ENCODE measurements at regions not wholly inside any gene's neighbourhood (a gene's known extent, or its start where the extent isn't known, plus 50 kb on each side); places are given as distances from the start of the nearest gene placed in this dataset.

DNA sequence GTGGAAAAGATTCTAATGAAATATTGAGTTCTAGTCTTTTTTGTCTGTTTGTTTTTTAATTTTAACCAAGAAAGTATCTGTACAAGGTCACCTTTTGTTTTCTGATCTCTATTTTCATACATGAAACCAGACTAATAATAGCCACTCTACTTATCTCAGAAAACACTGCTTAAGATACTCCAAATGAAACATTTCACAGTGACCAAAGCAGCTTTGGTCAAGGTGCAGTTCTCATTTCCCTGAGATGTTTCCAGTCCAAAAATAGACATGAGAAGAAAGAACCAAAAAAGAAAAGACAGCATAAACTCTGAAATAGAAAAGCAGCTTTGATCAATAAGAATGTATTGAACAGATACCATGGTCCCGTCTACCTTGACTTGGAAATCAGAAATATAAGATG lies 782.8 kb downstream of the RAB28 start:
- no peak for ATAC-seq
- TF ChIP-seq FOXK1 (CRISPR knock-in tag; IDR thresholded peaks at IDR 0.05) (no peak), ZBTB21 (CRISPR knock-in tag; IDR thresholded peaks at IDR 0.05; ENCODE audit: borderline replicate concordance) (no peak), PRRX2 (CRISPR knock-in tag; IDR thresholded peaks at IDR 0.05) (no peak), ZNF121 (CRISPR knock-in tag; IDR thresholded peaks at IDR 0.05) (no peak), NFE2L1 (CRISPR knock-in tag; IDR thresholded peaks at IDR 0.05) (no peak), TP53 (CRISPR knock-in tag; IDR thresholded peaks at IDR 0.05) (no peak), FOXJ3 (CRISPR knock-in tag; IDR thresholded peaks at IDR 0.05; ENCODE audit: borderline replicate concordance) (no peak), EMX1 (CRISPR knock-in tag; IDR thresholded peaks at IDR 0.05) (no peak), ETV6 (CRISPR knock-in tag; IDR thresholded peaks at IDR 0.05) (no peak)
- TF ChIP-seq, protein P1, sequence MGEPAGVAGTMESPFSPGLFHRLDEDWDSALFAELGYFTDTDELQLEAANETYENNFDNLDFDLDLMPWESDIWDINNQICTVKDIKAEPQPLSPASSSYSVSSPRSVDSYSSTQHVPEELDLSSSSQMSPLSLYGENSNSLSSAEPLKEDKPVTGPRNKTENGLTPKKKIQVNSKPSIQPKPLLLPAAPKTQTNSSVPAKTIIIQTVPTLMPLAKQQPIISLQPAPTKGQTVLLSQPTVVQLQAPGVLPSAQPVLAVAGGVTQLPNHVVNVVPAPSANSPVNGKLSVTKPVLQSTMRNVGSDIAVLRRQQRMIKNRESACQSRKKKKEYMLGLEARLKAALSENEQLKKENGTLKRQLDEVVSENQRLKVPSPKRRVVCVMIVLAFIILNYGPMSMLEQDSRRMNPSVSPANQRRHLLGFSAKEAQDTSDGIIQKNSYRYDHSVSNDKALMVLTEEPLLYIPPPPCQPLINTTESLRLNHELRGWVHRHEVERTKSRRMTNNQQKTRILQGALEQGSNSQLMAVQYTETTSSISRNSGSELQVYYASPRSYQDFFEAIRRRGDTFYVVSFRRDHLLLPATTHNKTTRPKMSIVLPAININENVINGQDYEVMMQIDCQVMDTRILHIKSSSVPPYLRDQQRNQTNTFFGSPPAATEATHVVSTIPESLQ (CRISPR knock-in tag; IDR thresholded peaks at IDR 0.05): no peak
- TF ChIP-seq, protein P2, sequence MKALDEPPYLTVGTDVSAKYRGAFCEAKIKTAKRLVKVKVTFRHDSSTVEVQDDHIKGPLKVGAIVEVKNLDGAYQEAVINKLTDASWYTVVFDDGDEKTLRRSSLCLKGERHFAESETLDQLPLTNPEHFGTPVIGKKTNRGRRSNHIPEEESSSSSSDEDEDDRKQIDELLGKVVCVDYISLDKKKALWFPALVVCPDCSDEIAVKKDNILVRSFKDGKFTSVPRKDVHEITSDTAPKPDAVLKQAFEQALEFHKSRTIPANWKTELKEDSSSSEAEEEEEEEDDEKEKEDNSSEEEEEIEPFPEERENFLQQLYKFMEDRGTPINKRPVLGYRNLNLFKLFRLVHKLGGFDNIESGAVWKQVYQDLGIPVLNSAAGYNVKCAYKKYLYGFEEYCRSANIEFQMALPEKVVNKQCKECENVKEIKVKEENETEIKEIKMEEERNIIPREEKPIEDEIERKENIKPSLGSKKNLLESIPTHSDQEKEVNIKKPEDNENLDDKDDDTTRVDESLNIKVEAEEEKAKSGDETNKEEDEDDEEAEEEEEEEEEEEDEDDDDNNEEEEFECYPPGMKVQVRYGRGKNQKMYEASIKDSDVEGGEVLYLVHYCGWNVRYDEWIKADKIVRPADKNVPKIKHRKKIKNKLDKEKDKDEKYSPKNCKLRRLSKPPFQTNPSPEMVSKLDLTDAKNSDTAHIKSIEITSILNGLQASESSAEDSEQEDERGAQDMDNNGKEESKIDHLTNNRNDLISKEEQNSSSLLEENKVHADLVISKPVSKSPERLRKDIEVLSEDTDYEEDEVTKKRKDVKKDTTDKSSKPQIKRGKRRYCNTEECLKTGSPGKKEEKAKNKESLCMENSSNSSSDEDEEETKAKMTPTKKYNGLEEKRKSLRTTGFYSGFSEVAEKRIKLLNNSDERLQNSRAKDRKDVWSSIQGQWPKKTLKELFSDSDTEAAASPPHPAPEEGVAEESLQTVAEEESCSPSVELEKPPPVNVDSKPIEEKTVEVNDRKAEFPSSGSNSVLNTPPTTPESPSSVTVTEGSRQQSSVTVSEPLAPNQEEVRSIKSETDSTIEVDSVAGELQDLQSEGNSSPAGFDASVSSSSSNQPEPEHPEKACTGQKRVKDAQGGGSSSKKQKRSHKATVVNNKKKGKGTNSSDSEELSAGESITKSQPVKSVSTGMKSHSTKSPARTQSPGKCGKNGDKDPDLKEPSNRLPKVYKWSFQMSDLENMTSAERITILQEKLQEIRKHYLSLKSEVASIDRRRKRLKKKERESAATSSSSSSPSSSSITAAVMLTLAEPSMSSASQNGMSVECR (CRISPR knock-in tag; IDR thresholded peaks at IDR 0.05; ENCODE audit: borderline replicate concordance): no peak
- TF ChIP-seq, protein P3, sequence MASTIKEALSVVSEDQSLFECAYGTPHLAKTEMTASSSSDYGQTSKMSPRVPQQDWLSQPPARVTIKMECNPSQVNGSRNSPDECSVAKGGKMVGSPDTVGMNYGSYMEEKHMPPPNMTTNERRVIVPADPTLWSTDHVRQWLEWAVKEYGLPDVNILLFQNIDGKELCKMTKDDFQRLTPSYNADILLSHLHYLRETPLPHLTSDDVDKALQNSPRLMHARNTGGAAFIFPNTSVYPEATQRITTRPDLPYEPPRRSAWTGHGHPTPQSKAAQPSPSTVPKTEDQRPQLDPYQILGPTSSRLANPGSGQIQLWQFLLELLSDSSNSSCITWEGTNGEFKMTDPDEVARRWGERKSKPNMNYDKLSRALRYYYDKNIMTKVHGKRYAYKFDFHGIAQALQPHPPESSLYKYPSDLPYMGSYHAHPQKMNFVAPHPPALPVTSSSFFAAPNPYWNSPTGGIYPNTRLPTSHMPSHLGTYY (CRISPR knock-in tag; IDR thresholded peaks at IDR 0.05): no peak
- TF ChIP-seq, protein P4, sequence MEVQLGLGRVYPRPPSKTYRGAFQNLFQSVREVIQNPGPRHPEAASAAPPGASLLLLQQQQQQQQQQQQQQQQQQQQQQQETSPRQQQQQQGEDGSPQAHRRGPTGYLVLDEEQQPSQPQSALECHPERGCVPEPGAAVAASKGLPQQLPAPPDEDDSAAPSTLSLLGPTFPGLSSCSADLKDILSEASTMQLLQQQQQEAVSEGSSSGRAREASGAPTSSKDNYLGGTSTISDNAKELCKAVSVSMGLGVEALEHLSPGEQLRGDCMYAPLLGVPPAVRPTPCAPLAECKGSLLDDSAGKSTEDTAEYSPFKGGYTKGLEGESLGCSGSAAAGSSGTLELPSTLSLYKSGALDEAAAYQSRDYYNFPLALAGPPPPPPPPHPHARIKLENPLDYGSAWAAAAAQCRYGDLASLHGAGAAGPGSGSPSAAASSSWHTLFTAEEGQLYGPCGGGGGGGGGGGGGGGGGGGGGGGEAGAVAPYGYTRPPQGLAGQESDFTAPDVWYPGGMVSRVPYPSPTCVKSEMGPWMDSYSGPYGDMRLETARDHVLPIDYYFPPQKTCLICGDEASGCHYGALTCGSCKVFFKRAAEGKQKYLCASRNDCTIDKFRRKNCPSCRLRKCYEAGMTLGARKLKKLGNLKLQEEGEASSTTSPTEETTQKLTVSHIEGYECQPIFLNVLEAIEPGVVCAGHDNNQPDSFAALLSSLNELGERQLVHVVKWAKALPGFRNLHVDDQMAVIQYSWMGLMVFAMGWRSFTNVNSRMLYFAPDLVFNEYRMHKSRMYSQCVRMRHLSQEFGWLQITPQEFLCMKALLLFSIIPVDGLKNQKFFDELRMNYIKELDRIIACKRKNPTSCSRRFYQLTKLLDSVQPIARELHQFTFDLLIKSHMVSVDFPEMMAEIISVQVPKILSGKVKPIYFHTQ (CRISPR knock-in tag; IDR thresholded peaks at IDR 0.05): no peak
- TF ChIP-seq, protein P5, sequence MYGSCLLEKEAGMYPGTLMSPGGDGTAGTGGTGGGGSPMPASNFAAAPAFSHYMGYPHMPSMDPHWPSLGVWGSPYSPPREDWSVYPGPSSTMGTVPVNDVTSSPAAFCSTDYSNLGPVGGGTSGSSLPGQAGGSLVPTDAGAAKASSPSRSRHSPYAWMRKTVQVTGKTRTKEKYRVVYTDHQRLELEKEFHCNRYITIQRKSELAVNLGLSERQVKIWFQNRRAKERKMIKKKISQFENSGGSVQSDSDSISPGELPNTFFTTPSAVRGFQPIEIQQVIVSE (CRISPR knock-in tag; IDR thresholded peaks at IDR 0.05; ENCODE audit: borderline replicate concordance): no peak
- TF ChIP-seq, protein P6, sequence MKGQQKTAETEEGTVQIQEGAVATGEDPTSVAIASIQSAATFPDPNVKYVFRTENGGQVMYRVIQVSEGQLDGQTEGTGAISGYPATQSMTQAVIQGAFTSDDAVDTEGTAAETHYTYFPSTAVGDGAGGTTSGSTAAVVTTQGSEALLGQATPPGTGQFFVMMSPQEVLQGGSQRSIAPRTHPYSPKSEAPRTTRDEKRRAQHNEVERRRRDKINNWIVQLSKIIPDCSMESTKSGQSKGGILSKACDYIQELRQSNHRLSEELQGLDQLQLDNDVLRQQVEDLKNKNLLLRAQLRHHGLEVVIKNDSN (CRISPR knock-in tag; IDR thresholded peaks at IDR 0.05): no peak
- TF ChIP-seq, protein P7, sequence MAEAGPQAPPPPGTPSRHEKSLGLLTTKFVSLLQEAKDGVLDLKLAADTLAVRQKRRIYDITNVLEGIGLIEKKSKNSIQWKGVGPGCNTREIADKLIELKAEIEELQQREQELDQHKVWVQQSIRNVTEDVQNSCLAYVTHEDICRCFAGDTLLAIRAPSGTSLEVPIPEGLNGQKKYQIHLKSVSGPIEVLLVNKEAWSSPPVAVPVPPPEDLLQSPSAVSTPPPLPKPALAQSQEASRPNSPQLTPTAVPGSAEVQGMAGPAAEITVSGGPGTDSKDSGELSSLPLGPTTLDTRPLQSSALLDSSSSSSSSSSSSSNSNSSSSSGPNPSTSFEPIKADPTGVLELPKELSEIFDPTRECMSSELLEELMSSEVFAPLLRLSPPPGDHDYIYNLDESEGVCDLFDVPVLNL (CRISPR knock-in tag; IDR thresholded peaks at IDR 0.05; ENCODE audit: borderline replicate concordance, low read depth): no peak
- TF ChIP-seq, protein P8, sequence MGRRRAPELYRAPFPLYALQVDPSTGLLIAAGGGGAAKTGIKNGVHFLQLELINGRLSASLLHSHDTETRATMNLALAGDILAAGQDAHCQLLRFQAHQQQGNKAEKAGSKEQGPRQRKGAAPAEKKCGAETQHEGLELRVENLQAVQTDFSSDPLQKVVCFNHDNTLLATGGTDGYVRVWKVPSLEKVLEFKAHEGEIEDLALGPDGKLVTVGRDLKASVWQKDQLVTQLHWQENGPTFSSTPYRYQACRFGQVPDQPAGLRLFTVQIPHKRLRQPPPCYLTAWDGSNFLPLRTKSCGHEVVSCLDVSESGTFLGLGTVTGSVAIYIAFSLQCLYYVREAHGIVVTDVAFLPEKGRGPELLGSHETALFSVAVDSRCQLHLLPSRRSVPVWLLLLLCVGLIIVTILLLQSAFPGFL (CRISPR knock-in tag; IDR thresholded peaks at IDR 0.05; ENCODE audit: borderline replicate concordance): no peak
- H3K4me1 Mint-ChIP-seq: no peaks in the 10 kb centered on the region
- no peak for DNase-seq (ENCODE audit: low spot score)
- POLR2A ChIA-PET: no interaction called here
- CTCF ChIA-PET: no interaction called here
- H3K9me3 Mint-ChIP-seq: 0 out of 2 replicates have a peak, but pooled peaks cover 5% of the 10 kb centered on the region
- no peak overlapping the region for H3K27ac Mint-ChIP-seq
- H3K27me3 Mint-ChIP-seq (ENCODE audit: low read depth): no peaks in the 10 kb centered on the region; the same call in 1 of the 2 replicates
- no peaks in the 10 kb centered on the region for H3K36me3 Mint-ChIP-seq
- no peak overlapping the region for H3K4me3 Mint-ChIP-seq
